ENCODE measurements at regions not wholly inside any gene's neighbourhood (a gene's known extent, or its start where the extent isn't known, plus 50 kb on each side); places are given as distances from the start of the nearest gene placed in this dataset.
"Not testable (repeated sequence)": the region's sequence is repeated elsewhere in the genome, so short reads cannot be mapped to it uniquely, and the experiment has no call there.

DNA sequence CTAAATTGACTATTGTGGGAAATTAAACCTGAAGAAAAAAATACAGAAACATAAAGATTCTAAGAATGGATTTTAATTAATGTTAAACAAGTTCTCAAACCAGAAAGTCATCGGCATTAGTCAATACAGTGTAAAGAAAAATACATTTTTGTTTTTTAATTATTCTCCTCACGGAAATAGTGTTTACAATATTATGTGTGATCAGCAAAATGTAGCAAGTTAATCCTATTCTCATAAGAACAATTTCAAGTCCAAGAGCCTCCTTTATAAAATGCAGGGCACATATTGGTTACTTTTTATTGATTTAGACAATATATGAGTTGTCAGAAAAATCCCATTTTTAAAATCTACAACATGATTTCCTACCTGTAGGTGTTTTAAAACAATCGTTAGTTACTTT, 158.0 kb upstream of the MGAT4C start:
- no peak for DNase-seq (ENCODE audit: low spot score)
- Histone ChIP-seq H3K27me3 (replicated peaks; ENCODE audit: insufficient read depth) (no peaks in the 10 kb centered on the region), H3K4me1 (replicated peaks) (no peaks in the 10 kb centered on the region), H3K27ac (no peak overlapping the region), H3K9me3 (no peaks in the 10 kb centered on the region), H3K4me3 (no peak overlapping the region), H3K36me3 (no peaks in the 10 kb centered on the region)
- intact Hi-C loops (cut with DNase I) = no loop called here
- 86% methylated on average over 3 of the region's 3 CpGs for WGBS
- TF ChIP-seq, protein P1, sequence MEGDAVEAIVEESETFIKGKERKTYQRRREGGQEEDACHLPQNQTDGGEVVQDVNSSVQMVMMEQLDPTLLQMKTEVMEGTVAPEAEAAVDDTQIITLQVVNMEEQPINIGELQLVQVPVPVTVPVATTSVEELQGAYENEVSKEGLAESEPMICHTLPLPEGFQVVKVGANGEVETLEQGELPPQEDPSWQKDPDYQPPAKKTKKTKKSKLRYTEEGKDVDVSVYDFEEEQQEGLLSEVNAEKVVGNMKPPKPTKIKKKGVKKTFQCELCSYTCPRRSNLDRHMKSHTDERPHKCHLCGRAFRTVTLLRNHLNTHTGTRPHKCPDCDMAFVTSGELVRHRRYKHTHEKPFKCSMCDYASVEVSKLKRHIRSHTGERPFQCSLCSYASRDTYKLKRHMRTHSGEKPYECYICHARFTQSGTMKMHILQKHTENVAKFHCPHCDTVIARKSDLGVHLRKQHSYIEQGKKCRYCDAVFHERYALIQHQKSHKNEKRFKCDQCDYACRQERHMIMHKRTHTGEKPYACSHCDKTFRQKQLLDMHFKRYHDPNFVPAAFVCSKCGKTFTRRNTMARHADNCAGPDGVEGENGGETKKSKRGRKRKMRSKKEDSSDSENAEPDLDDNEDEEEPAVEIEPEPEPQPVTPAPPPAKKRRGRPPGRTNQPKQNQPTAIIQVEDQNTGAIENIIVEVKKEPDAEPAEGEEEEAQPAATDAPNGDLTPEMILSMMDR (IDR thresholded peaks at IDR 0.05) = no peak
- TF ChIP-seq POLR2A (IDR thresholded peaks at IDR 0.05) (no peak), POLR2AphosphoS5 (IDR thresholded peaks at IDR 0.05) (no peak)

DNA sequence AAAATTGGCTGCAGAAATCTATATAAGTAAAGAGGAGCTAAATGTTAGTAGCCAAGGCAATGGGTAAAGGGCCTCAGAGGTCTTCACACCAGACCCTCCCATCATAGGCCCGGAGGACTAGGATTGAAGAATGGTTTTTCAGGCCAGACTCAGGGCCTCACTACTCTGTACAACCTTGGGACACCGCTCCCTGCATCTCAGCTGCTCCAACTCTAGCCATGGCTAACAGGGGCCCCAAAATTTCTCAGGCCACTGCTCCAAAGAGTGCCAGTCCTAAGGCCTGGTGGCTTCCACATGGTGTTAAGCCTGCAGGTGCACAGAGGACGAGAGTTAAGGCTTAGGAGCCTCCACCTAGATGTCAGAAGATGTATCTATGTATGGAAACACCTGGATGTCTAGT, 155.5 kb upstream of the MGAT4C start:
- intact Hi-C loops (cut with DNase I) = no loop called here
- H3K27me3 ChIP-seq (replicated peaks; ENCODE audit: insufficient read depth) = no peaks in the 10 kb centered on the region

DNA sequence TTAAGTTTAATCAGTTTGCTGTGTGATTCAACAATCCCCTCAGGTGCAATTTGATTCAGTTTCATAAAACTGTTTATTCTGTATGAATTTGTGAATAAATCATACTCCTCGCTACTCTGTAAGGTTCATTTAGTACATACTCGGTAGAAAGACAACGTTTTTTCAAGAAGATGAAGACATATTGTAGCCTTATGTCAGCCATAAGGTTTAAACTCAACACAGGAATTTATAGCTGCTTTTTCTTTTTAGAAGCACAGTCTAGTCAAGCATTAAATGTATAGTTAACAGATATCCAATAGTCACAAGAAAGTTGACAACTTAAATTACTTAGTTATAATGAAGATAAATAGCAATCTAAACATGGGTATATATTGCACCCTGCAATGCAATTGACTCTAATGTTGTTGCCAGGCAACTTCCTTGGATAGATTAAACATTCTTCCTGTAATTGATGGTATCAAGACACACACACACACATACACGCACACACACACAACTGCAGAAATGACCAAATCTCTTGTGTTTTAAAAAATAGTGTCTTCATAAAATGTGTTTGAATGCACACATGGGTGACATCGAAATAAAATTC, 151.5 kb upstream of the MGAT4C start:
- WGBS = 88% methylated on average over 5 of the region's 5 CpGs
- no peaks in the 10 kb centered on the region for H3K4me1 ChIP-seq (replicated peaks)

More for the DNA sequence above, 155.5 kb upstream of the MGAT4C start:
- 67% methylated on average over 3 of the region's 3 CpGs for WGBS
- TF ChIP-seq POLR2A (IDR thresholded peaks at IDR 0.05) (no peak), POLR2AphosphoS5 (IDR thresholded peaks at IDR 0.05) (no peak)
- TF ChIP-seq, protein P1 (IDR thresholded peaks at IDR 0.05) = no peak
- Histone ChIP-seq H3K4me3 (no peak overlapping the region), H3K4me1 (replicated peaks) (no peaks in the 10 kb centered on the region), H3K36me3 (no peaks in the 10 kb centered on the region), H3K9me3 (no peaks in the 10 kb centered on the region), H3K27ac (no peak overlapping the region)
- no peak for DNase-seq (ENCODE audit: low spot score)

DNA sequence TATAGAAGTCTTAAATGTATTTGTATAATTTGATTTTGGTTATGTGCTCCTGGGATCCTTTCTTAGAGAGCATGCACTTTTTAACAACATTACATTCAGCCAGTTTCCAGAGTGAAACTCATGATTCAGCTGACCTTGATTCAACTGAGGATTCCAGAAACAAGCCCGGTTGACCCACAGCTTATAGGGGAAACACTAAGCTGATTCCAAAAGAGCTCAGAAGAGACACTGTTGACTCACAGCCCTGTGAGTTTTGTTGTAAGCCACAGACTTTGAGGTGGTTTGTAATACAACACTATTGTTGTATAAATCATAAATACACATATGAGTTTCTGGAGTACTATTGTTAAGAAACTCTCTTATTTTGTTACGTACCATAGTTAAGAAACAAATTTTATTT, 133.8 kb upstream of the MGAT4C start:
- intact Hi-C loops (cut with DNase I) = no loop called here
- WGBS = 88% methylated on average over 2 of the region's 2 CpGs
- Histone ChIP-seq H3K4me1 (replicated peaks) (no peaks in the 10 kb centered on the region), H3K9me3 (no peaks in the 10 kb centered on the region), H3K27ac (no peak overlapping the region), H3K27me3 (replicated peaks; ENCODE audit: insufficient read depth) (no peaks in the 10 kb centered on the region), H3K36me3 (no peaks in the 10 kb centered on the region), H3K4me3 (no peak overlapping the region)
- DNase-seq (ENCODE audit: low spot score) = no peak
- TF ChIP-seq POLR2A (IDR thresholded peaks at IDR 0.05) = no peak
- TF ChIP-seq, protein P1 (IDR thresholded peaks at IDR 0.05) = no peak
- no peak for TF ChIP-seq POLR2AphosphoS5 (IDR thresholded peaks at IDR 0.05)

More for the DNA sequence above, 151.5 kb upstream of the MGAT4C start:
- no peak overlapping the region for H3K27ac ChIP-seq
- intact Hi-C loops (cut with DNase I) = no loop called here
- no peak for DNase-seq (ENCODE audit: low spot score)
- H3K4me3 ChIP-seq = no peak overlapping the region
- no peaks in the 10 kb centered on the region for H3K9me3 ChIP-seq
- H3K36me3 ChIP-seq = no peaks in the 10 kb centered on the region
- H3K27me3 ChIP-seq (replicated peaks; ENCODE audit: insufficient read depth) = no peaks in the 10 kb centered on the region
- TF ChIP-seq POLR2A (IDR thresholded peaks at IDR 0.05) = no peak
- TF ChIP-seq, protein P1 (IDR thresholded peaks at IDR 0.05) = no peak

DNA sequence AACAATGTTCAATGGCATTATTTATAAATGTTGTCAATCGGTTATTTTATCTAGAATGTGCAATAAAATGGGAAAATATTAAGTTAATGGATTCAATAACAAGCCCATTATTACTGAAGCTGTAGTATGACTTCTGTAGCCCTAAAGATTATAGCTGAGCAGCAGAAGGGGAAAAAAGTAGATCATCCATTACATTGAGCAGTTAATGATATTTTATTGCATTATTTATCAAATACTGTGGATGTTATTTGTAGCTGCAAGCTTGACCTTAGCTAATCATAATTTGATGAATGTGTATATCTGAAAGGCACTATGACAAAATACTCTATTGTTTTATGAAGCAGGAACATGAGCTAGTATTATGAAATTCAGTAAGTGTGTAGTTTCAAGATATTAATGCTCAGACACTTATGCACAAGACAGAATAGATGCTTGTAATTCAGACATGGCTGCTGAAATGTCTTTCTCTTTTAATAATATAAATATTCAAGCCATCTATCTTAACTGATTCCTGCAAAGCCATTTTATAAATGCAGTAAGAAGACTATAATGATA, 131.5 kb upstream of the MGAT4C start:
- Histone ChIP-seq H3K27ac (no peak overlapping the region), H3K4me3 (no peak overlapping the region), H3K9me3 (no peaks in the 10 kb centered on the region), H3K36me3 (no peaks in the 10 kb centered on the region), H3K4me1 (replicated peaks) (no peaks in the 10 kb centered on the region), H3K27me3 (replicated peaks; ENCODE audit: insufficient read depth) (no peaks in the 10 kb centered on the region)
- TF ChIP-seq, protein P1 (IDR thresholded peaks at IDR 0.05) = no peak
- TF ChIP-seq POLR2AphosphoS5 (IDR thresholded peaks at IDR 0.05) (no peak), POLR2A (IDR thresholded peaks at IDR 0.05) (no peak)
- 88% methylated on average over 1 of the region's 1 CpG for WGBS
- DNase-seq (ENCODE audit: low spot score) = no peak
- intact Hi-C loops (cut with DNase I) = no loop called here

DNA sequence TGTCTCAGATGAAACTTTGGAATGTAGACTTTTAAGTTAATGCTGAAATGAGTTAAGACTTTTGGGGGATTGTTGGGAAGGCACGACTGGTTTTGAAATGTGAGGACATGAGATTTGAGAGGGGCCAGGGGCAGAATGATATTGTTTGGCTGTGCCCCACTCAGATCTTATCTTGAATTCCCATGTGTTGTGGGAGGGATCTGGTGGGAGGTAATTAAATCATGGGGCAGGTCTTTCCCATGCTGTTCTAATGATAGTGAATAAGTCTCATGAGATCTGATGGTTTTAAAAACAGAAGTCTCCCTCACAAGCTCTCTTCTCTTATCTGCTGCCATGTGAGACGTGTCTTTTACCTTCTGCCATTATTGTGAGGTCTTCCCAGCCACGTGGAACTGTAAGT, 127.6 kb upstream of the MGAT4C start:
- WGBS = 62% methylated on average over 3 of the region's 3 CpGs
- H3K9me3 ChIP-seq; H3K27me3 ChIP-seq (replicated peaks; ENCODE audit: insufficient read depth); H3K36me3 ChIP-seq; H3K4me3 ChIP-seq; DNase-seq (ENCODE audit: low spot score); H3K4me1 ChIP-seq (replicated peaks); H3K27ac ChIP-seq; intact Hi-C loops (cut with DNase I): not testable (repeated sequence)

Data from prostate gland (tissue), 2 donors.